Fibroblast of villous mesenchyme (primary cell): ENCODE measurements at regions not wholly inside any gene's neighbourhood (a gene's known extent, or its start where the extent isn't known, plus 50 kb on each side); places are given as distances from the start of the nearest gene placed in this dataset.
"Not testable (repeated sequence)": the region's sequence is repeated elsewhere in the genome, so short reads cannot be mapped to it uniquely, and the experiment has no call there.

ENCODE experiments used
- DNase-seq: peaks from one replicate; pipeline ENCODE4 v3.0.0-alpha.2; 2010; ENCODE audit warnings: low read depth
- H3K4me3 ChIP-seq: 2 replicates; pipeline ENCODE4 v1.5.1; 2011; ENCODE audit warnings: low read depth, mild to moderate bottlenecking, low read length
- TF ChIP-seq, protein P1 (sequence below): IDR thresholded peaks from 2 replicates; pipeline ENCODE4 v1.5.1; 2012; ENCODE audit warnings: low read depth, mild to moderate bottlenecking, low read length; ENCODE audit not compliant: insufficient read depth

DNA sequence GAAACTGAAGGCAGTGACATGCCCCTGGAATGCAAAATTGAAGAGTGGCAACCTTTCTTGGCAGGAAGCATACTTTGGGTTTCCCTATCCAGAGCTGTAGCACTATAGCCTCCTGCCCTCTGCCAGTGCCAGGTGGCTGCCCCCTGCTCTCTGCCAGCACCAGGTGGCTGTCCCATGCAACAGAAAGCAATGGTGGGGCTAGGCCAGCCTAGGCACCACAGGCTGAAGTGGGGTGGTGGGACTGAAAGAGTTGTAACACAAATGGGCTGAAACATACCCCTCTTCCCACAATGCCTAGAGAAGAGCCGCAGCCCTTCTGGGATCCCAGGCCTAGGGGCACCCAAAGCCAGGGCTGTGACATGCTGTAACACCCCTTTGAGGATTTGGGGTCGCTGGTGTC is 1739.3 kb upstream of the LRRTM1 start:
- DNase-seq, result no peak
- TF ChIP-seq, protein P1, sequence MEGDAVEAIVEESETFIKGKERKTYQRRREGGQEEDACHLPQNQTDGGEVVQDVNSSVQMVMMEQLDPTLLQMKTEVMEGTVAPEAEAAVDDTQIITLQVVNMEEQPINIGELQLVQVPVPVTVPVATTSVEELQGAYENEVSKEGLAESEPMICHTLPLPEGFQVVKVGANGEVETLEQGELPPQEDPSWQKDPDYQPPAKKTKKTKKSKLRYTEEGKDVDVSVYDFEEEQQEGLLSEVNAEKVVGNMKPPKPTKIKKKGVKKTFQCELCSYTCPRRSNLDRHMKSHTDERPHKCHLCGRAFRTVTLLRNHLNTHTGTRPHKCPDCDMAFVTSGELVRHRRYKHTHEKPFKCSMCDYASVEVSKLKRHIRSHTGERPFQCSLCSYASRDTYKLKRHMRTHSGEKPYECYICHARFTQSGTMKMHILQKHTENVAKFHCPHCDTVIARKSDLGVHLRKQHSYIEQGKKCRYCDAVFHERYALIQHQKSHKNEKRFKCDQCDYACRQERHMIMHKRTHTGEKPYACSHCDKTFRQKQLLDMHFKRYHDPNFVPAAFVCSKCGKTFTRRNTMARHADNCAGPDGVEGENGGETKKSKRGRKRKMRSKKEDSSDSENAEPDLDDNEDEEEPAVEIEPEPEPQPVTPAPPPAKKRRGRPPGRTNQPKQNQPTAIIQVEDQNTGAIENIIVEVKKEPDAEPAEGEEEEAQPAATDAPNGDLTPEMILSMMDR, result no peak
- H3K4me3 ChIP-seq, result no peak overlapping the region

DNA sequence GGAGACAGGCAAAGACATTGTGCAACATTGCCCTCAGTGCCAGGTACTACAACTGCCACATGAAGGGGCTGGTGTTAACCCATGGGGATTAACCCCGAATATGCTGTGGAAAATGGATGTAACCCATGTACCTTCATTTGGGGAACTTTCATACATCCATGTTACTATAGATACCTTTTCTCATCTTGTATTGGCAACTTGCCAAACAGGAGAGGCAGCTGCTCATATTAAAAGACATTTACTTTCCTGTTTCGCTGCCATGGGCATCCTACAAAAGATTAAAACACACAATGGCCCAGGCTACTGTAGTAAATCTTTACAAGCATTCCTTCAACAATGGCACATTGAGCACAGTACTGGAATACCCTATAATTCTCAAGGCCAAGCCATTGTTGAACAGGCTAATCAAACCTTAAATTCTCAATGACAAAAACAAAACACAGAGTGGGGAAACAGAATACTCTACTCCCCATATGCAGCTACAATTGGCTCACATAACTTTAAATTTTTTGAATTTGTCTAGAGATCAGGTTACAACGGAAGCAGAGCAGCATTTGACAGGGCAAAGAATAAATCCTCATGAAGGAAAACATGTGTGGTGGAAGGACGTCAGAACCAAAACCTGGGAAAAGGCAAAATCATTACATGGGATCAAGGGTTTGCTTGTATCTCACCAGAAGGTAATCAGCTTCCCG is 1723.5 kb upstream of the LRRTM1 start:
- no peak overlapping the region for H3K4me3 ChIP-seq
- TF ChIP-seq, protein P1, result no peak
- DNase-seq, result no peak

DNA sequence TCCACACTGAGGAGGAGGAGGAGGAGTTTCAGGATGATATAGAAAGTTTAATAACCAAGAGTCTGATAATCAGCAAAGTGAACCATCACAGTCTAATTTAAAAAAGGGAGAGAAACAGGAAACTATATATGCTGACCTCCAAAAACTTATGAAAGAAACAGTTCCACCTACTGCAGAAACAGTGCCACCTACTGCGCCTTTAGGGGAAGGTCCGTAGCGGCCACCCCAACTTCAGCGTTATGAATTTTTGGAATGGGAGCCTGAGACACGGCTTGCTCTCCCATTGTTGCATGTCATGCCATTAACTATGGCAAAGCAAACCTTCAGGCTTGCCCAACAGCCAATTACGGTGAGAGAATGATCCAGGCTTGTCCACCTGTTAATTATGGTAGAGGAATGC is 1719.2 kb upstream of the LRRTM1 start:
- no peak for DNase-seq
- H3K4me3 ChIP-seq, result no peak overlapping the region
- TF ChIP-seq, protein P1, result no peak

DNA sequence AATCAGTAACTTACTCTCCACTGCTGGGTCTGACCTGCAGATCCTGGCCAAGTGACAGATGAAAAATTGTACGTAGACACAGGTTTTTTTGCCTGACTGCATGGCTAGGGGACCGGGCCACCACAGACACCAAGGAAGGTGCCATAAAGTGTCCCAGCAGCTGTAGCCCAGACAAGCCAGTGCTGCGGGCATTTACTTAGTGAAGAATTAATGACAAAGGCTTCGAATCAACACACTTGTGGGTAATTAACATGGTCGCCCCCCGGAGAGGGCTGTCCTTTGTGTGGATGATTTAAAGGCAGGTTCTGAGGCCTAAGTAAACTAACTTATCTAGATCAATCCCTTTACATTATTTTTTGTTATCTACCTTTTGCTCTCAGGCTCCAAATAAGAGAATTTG is 1709.1 kb upstream of the LRRTM1 start:
- TF ChIP-seq, protein P1, result no peak
- no peak overlapping the region for H3K4me3 ChIP-seq
- no peak for DNase-seq

DNA sequence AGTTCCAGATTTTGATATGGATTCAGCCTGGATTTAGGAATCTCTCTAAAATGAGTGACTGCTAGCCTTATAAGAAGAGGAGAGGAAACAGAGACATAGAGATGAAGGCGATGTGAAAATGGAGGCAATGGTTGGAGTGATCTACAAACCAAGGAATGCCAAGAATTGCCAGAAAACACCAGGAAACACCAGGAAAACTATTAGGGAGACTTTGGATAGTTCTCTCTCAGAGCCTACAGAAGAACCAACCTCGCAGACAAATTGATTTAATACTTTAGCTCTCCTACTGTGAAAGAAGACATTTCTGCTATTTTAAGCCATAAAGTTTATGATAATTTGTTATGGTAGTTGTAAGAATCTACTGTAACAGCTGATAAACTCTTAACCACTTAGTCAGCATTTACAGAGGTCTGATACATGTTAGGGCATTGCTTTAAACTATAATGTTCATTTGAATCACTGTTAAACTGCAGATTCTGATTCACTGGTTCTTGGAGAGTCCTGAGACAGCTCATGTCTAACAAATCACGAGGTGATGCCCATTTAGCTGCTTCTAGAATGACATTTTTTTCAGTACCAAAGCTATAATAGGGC is 1702.6 kb upstream of the LRRTM1 start:
- no peak overlapping the region for H3K4me3 ChIP-seq
- TF ChIP-seq, protein P1, result no peak
- no peak for DNase-seq

DNA sequence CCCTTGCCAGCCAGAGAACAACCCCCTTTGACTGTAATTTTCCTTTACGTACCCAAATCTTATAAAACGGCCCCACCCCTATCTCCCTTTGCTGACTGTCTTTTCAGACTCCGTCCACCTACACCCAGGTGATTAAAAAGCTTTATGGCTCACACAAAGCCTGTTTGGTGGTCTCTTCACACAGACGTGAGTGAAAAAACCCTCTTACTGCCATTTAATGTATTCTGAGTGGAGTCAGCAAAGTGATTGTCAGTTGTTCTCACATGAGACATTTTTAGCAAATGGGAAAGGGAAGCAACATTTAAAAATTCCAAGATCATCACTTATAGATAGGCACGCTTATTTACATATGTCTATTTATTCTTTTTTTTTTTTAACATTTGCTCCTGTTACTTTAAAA is 1701.3 kb upstream of the LRRTM1 start:
- not testable (repeated sequence) for DNase-seq, H3K4me3 ChIP-seq

DNA sequence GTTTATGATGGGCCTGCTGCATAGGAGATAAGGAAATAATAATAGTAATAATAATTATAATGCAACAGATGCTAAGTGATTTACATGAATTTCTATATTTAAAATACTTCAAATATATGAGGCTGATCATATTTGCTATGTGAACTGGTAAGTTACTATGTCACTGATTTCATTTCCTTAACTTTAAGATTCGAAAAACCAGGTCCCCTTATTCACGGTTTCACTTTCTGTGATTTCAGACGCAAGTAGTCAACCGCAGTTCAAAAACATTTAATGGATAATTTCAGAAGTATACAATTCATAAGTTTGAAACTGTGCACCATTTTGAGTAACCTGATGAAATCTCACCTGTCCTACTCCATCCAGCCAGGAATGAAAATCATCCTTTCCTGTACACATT is 1697.1 kb upstream of the LRRTM1 start:
- DNase-seq, result no peak
- no peak overlapping the region for H3K4me3 ChIP-seq
- TF ChIP-seq, protein P1, result no peak
